HG03565 (cell line): ENCODE measurements at regions not wholly inside any gene's neighbourhood (a gene's known extent, or its start where the extent isn't known, plus 50 kb on each side); places are given as distances from the start of the nearest gene placed in this dataset.

ENCODE experiments used
- ATAC-seq: cut with Tn5 transposase; IDR thresholded peaks from one replicate; pipeline ENCODE4 v1.9.1; 2021; ENCODE audit warnings: mild to moderate bottlenecking, moderate library complexity; ENCODE audit not compliant: unreplicated experiment

DNA sequence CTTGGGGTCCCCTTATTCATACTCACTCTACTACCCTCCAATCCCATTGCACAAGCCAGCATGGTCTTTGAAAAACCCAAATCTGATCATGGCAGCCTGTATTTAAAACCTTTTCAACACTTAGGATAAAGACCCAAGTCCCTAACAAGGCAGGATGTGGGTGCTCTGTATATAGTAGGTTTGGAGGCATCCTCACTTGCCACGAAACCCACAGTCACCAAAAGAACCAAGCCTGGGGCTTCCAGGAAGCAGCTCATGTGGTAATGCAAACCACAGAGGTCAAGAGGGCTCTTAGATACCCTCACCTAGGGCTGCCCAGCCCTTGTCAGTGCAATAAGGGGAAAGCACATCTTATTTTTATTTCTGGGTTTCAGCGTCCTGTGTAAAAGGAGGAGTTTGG lies 218.6 kb upstream of the ASIC2 start:
- ATAC-seq, result no peak

DNA sequence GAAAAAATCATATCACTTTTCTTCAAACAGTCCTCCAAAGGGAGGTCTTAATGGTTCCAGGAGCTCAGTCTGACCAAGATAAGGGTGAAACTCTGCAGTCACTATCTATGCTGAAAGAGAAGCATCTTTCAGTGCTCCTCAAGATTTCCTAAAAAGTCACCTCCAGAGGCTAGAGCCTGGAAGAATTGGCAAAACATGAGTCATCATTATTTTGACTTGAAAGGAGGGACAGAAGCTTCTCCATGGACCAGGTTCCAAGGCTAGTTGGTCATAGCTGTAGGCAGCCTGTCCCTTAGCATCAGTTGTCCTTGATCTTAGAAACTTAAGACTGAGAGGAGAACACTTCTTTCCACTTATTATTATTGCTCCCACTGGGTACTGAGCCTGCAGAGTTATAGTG lies 219.0 kb upstream of the ASIC2 start:
- no peak for ATAC-seq

DNA sequence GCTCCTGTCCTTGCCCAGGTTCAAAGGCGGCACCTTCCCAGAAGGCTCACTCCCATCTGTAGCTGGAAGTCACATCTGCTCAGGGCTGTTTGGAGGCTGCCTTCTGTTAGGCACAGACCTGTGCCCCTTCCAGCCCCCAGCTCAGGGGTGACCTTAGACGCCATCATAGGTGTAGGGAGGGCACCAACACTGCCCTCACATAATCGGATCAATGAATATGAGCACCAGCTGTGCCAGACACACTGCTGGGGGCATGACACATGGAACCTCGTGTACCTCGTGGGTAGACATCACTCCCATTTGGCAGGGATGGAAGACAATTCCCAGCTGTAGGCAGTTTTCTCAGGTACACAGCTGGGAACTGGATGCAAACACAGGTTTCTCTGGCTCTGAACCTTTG lies 220.7 kb upstream of the ASIC2 start:
- no peak for ATAC-seq

DNA sequence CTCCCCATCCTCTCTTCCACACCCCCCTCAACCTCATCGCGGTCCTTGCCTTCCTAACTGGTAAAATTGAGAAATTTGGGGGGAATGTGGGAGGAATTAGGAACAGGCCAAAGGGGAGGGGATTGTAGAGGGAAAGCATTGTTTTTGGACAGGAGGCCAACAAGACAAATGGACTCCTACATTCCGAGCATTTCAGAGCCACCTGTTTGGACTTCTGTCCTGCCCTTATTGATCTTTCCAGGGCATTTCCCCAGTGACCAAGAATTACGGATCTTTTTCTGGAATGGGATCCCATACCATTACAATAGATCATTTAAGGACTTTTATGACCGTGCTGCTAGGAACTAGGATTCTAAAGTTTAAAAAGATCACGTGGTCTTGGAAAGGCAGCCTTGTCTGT lies 221.3 kb upstream of the ASIC2 start:
- ATAC-seq, result no peak

DNA sequence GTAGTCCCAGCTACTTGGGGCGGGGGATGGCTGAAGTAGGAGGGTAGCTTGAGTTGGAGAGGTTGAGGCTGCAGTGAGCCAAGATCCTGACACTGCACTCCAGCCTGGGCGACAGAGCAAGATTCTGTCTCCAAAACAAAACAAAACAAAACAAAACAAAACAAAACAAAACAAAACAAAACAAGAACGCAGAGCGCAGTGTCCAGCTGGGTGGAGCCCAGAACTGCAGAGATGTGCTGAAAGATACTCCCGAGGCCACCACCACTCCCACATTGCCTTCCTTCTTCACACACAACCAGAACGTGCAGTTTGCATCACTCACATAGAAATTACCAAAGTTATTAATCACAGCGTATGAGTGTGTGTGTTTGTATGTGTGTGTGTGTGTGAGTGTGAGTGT lies 222.9 kb upstream of the ASIC2 start:
- no peak for ATAC-seq

DNA sequence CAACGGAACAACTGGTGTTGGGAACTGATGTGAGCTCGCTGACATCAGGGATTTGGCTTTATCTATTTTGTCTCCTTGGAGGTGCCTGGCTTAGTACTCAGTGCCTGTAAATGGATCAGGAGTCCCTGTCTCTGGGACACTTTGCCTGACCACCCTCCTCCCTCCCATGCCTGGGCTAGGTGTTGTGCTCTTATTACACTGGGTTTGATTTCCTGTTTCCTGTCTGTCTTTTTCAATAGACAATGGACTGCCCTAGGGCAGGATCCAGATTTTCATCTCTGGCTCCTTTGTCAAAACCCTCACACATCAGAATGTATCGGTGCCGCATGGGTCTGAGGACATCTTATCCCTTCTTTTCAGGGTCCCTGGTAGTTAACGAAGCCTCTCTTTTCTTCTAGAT lies 223.6 kb upstream of the ASIC2 start:
- no peak for ATAC-seq

DNA sequence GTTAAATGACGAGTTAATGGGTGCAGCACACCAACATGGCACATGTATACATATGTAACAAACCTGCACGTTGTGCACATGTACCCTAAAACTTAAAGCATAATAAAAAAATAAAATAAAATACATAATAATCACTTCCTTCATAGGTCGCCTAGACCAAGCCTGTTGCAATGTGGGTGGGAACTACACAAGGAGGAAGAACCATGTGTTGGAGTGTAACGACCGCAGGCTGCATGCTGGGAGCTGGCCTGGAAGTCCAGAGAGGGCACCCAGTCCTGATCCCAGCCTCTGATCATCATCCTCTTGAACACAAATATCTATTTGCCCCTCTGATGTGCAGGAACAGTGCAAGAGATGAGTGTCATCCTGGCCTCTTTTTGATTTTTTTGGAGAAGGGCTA lies 224.7 kb upstream of the ASIC2 start:
- ATAC-seq, result no peak

DNA sequence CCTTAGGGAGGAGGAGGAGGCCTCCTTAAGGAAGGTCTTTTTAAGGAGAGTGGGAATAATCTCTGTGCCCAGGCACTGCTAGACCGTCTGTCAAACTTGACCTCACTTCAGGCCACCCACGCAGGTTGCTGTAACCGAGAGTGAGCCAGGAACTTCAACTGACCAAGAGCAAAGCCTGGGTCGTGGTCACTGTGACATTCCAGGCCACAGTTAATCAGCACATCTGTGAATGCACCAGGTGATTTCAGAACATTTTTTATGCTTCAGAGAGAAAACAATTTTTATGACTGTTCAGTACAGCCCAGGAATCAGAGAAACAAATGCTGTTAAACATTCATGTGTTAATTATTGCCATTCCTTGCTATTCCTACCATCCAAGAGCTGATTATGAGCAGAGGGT lies 226.6 kb upstream of the ASIC2 start:
- ATAC-seq, result no peak

DNA sequence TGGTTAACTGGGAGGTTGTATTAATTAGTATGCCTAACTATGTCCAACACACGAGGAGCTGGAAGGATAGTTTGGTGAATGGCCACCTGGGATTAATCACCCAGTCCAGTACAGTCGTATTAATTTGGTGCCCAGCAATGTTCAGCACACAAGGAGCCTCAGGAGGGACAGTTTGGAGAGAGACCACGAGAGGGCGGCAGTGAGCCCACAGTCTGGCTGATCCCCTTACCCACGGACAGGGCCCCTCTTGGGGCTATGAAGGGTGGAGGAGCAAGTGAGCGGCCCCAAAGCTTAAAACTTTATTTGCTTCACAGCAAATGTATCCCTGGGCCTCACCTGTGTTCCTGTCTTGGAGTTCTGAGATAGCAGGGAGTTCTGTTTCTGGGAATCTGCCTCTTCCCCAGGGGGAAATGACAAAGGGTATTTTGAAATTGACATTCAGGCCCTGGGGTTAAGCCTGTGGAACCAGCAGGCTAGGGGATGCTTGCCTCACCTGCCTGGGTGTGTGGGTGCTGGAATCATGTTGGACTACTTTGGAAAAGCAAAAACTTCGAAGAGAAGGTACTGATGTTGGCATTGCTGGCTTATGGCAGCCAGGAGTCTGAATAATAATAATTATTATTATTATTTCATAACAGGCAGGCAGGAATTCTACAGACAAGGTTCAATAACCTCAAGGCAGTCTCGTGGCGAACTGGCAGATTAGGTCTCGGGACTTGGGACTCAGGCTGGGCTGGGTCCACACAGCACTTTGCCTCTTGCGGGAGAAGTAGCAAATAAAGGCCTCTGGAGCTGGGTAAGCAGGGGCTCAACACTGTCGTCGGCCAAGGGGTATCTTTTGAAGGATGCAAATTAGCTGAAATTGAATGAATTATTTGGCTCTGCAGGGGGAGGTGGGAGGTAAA lies 227.6 kb upstream of the ASIC2 start:
- no peak for ATAC-seq

DNA sequence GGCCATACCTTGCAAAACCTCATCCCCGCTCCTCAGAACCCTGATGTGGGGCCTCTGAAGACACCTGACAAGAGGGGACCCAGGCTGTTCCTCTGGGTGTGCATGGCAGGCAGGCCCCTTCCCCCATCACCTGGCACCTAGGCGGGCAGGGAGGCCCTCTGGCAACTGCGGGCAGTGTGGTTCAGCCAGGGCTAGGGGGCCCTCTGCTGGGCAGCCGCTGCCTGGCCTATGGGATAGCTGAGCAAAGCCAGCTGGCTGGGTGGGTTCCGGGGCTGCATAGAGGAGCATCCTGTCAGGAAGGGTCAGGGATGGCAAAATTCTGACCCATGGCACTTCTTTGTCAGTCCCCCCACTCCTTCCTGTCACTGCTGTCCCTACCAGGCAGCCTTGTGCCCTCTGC lies 228.7 kb upstream of the ASIC2 start:
- ATAC-seq, result no peak

DNA sequence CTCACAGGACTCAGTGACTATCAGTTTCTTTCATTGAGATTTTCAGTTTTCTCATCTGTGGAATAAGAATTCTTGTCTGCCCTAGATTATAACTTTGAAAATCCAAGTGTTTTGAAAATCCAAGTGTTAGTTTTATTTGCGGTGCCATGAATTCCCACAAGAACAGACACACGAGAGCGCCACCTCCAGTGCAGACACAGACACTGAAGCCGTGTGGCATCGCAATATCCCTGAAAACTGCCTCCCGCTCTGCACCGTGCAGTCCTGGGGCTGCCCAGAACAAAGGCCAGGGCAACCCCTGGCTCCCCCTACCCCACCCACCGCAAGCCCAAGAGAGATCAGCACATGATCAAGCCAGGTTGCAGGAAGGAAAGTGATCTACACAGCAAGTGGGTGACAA lies 229.5 kb upstream of the ASIC2 start:
- ATAC-seq, result no peak

DNA sequence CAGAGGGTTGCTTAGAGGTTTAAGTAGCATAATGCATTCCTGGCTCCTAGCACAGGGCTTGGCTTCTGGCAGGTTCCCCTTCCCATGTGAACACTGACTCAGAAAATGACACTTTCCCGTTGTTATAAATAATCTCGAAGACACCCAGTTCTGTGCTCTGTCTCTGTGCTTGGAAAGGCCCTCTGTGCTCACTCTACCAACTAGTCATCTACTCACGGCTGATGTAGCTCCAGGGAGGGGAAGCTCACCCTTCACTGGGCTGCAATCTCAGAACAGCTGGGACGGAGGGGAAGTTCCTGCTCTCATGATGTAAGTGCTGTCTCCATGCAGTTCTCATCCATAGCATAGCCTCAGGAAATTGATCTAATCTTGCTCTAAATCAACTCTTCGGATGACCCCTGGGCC lies 230.5 kb upstream of the ASIC2 start:
- no peak for ATAC-seq

DNA sequence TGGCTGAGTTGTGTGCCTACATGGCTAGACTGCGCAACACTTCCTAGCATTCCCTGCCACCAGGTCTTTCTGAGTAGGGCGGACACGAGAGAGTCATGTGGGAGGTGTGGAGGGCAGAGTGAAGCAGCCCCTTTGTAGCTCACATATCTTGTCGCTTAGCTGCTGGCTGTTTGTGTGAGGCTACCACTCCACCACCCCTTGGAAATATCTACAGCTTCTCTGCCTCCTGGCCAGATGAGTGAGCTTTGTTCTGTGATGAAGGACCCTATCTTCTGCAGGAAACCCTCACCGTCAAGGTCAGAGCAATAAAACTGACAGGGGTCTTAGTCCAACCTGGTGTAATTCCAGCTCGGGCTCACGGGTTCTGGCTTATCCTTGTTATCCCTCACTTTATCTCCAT lies 232.1 kb upstream of the ASIC2 start:
- no peak for ATAC-seq

DNA sequence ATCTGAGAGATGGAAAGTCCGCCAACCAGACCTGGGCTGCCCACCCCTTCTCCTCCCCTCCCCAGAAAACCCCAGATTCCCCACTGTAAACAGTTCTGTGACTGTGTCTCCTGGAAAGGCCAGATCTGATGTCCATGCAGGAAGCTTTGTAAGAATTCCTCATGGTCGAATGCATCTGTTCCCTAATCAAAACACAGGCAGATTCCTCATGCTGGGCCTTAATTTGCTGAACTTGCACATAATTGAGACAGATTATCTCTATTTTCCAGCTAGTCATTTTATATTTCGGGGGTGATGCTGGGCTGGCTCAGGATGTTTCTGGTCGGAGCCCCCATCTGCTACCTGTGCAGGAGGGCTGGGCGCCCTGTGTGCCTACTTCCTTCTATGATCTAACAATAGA lies 233.6 kb upstream of the ASIC2 start:
- ATAC-seq, result no peak

DNA sequence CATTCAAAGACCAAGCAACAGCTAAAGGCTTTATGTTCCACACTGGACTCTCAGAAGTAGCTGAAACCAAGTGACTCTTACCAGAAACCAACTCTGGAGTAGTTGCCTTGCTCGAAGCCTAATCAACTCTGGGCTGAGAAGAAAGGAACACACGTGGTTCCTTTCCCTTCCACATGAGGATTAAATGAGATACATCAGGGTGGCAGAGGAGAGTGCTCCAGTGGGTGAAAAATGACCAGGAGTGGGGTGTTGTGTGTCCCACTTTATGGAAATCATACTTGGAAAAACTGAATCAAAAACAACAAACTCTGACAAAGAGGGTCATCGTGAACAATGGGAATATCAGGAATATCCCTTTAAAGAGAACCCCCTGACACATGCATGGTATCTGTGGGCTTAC lies 234.2 kb upstream of the ASIC2 start:
- no peak for ATAC-seq

DNA sequence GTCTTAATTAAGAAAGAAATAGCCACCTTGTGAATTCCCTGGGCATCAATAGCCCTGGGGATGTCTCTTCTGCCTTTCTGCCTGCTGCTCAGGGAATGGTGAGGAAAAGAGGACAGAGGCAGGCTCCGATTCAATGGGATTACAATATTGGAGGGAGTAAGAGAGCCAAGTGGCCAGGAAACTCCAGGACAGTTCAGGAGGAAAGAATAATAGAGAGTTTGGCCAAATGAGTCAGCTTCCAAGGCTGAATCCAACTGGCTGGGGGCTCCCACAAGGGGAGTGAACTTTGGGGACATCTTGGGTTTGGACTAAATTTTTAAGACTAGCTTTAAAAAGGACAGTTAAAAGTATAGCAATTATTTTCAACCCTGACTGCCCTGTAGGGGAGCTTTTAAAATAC lies 235.8 kb upstream of the ASIC2 start:
- no peak for ATAC-seq

DNA sequence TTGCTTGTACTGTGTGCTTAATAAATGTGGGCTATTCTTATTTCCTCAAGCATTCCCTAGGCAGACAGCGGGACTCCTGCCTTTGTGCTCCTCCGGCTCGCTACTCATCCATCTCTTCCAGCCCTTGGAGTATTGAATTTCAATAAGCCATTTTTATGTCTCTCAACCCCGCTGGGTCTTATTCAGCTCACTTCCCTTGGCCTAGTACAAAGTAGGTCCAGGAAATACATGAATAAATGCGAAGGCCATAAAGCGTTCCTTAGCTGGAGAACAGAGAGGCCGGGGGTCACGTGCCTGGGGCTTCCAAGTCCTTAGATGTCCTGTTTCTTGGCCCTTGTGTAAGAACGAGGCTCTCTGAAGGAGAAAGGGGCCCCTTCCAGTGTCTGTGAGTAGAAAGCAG lies 236.7 kb upstream of the ASIC2 start:
- ATAC-seq, result no peak

DNA sequence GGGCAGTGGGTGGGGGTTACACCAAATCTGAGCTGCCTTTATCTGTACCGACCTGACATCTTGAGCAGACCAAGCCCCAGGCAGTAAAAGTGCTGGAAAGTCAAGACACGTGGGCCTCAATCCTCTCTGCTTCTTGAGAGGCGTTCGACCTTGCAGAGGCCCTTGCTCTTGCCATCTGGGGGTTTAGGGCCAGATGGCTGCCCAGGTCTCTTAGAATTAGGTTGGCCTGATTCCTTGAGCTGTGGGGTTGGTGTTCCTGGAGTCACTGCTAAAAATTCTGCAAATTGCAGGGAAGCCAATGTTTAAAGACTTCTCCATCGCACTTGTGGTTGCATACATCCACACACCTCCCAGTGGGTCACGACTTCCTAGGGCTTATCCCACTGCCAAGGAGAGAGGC lies 238.2 kb upstream of the ASIC2 start:
- no peak for ATAC-seq

DNA sequence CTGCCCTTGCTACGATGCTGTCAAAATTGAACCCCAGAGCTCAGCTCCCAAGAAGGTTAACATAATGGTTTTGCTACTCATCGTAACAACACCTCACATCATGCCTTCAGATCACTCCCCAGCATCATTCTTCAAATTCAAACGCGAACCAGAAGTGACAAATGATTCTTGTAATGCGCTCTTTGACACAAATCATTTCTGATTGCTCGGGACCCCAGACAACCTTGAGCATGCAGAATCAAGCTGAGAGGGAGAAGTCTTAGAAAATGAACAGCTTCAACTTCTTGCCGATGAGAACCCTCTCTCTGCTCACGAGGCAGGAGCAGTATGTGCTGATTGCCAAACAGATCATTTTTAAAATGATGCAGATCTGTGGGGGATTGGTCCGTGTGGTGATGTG lies 241.0 kb upstream of the ASIC2 start:
- ATAC-seq, result no peak

DNA sequence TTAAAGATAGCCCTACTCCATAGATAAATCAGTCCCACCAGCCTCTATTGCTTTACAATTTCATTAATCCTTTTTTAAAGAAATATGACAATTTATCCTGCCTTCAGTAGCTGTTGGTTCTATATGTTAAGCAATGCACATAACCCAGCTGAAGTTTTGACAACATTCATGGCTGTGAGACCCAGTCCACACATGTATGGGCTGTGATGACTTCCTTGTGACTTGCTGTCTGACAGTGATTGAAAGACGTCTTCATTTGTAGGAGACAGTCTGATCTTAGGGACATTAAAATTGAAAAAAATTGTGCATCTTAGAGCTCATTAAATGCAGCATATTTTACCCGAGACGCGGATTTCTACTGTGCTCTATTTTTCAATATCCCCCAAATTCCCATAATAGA lies 252.0 kb upstream of the ASIC2 start:
- ATAC-seq, result no peak

DNA sequence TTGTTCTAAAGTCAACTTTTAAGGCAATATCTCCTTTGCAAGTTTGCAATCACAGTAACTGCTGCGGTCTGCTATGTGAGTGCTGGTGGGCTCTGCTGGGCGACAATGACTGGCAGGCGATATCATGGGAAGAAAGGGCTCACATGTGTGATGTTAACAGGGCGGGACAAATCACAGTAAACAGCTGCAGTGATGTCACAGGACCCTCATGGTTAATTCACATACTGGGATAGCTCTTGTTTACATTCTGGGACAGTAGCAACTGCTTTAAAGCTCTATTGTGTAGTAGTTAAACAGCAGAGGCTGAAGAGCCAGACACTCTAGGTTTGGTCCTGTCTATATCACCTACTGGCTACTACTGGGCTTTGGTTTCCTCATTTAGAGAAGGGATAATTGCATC lies 257.2 kb upstream of the ASIC2 start:
- ATAC-seq, result no peak

DNA sequence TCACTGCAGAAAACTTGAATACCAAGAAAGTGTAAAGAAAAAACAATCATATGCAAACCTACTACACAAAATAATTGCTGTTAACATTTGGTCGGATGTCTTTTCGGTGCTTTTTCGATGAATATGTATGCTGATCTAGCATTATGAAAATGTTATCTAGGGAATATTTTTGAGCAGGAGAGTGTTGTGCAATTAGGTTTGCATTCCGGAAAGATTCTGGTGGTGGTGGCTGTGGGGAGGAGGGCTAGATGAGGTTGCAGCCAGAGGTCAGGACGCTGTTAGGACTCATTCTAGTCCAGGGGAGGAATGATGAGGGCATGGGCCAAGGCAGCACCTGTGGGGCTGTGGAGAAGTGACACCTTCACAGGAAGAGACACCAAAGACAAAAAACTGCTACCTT lies 258.0 kb upstream of the ASIC2 start:
- ATAC-seq, result no peak

DNA sequence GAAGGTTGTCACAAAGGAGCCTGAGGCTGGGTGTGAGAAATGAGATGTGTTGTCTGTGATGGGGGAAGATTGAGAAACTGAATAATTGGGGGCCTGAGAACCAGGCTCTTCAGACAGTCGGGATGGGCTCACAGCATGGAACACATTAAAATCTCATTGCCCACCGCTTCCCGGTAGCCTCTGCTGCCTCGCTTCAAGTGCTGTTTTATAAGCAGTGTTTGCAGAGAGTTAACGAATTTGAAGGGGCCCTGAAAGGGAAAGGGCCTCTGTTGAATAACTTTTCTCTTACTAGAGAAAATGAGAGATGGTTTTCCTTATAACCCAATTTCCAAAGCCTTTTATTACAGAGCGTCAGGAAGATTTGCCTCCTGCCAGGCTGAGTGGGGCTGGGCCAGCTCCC lies 258.8 kb upstream of the ASIC2 start:
- ATAC-seq, result no peak
